GM20000 (cell line): ENCODE measurements at regions not wholly inside any gene's neighbourhood (a gene's known extent, or its start where the extent isn't known, plus 50 kb on each side); places are given as distances from the start of the nearest gene placed in this dataset.
A peak's percentile ranks its signal among the peaks of the same experiment; 100 is the strongest.

Experiments used
- DNase-seq: peaks from one replicate; pipeline ENCODE4 v3.0.0; 2012; ENCODE audit warnings: low spot score
- CTCF ChIP-seq: IDR thresholded peaks from 2 replicates; pipeline ENCODE4 v1.5.1; 2012; ENCODE audit warnings: mild to moderate bottlenecking, control low read depth; ENCODE audit errors: extremely low read depth, missing control alignments

GRCh38 chr17:12342609-12343435, 322.1 kb downstream of the MAP2K4 start:
- peak; percentile 52 for DNase-seq
- peak; percentile 31 for TF ChIP-seq CTCF

DNA sequence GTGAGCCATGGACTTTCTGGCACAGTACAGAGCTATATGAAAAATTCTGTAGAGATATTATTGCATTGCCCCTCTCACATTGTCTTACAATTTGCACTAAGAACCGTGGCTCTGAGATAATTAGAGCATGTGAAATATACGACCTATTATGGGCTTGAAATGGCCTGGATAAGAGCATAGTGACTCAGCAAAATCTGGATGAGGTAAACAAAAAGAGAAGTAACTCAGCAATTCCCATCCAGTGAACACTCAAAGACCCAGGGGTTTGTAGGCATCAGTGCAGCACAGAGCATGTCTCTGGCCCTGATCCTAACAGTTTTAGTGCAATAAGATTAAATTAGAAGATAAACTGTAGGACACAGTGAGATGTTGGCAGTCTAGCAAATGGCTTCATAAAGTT, 317.2 kb upstream of the MYOCD start:
- DNase-seq, result no peak
- TF ChIP-seq CTCF, result no peak

- no peak for TF ChIP-seq CTCF
- no peak for DNase-seq
These were observed 316.4 kb upstream of the MYOCD start for GRCh38 chr17:12349297-12349696.

GRCh38 chr17:12352127-12352526, 313.6 kb upstream of the MYOCD start:
- no peak for DNase-seq
- TF ChIP-seq CTCF, result no peak

DNA sequence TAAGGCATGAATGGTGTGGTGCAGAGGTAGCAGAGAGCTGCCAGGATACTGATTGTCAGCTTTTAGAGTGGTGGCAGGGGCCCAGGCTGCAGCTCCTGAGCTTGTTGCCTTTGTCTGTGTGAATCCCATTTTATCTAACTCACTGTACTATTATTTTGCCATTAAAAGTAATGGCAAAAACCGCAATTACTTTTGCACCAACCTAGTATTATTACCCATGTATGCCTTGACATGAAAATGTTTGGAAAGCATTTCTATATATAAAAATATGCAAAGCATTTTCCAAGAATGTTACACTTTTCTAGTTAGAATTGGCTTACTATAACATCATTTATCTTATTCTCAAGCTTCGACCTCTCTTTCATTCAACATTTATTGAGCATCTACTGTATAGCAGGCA, 308.1 kb upstream of the MYOCD start:
- DNase-seq, result no peak
- TF ChIP-seq CTCF, result no peak

- DNase-seq, result no peak
- TF ChIP-seq CTCF, result no peak
These were observed 307.2 kb upstream of the MYOCD start for GRCh38 chr17:12358477-12358876.

DNA sequence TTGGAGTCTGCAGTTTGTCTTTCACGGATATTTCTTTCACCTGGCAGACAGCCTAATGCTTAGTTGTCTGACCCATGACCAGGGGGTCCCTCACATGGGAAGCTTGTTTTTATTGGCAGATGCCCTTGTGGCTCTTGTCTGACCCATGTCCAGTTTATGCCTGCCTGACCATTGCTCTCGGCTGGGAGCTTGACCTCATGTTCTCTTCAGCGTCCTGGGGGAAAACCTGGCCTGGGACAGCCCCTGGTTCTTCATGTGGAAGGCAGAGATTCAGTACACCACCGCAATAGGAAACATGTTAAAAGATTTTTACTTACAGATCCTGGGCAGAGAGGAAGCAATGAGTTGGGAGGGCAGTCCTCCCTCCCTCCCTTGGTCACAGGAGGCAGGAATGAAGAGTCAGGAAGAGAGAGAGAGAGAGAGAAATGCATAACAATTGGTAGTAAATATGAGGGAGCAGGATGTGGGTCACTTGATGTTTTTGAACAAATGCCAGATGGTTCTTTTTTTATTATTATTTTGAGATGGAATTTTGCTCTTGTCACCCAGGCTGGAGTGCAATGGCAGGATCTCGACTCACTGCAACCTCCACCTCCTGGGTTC, 302.7 kb upstream of the MYOCD start:
- TF ChIP-seq CTCF, result no peak
- no peak for DNase-seq
